HepG2 (cell line): ENCODE measurements at regions not wholly inside any gene's neighbourhood (a gene's known extent, or its start where the extent isn't known, plus 50 kb on each side); places are given as distances from the start of the nearest gene placed in this dataset.

ENCODE experiments used
- ATAC-seq: fragments of 200-7000 bp; cut with Tn5 transposase; 3 replicates; pipeline ENCODE4 v1.9.1; 2020; ENCODE audit warnings: mild to moderate bottlenecking, moderate library complexity
- BruUV-seq: library from RNA; stranded (reverse); fragments of 400-500 nt; replicated peaks from 2 replicates; lab custom pipeline; 2021; lab: Mats Ljungman, UMichigan
- CTCF ChIA-PET: fragments of 300-600 bp; formaldehyde crosslinking; extraction: SDS; loops from one replicate; lab custom pipeline; 2021; ENCODE audit warnings: low total read pairs, inconsistent platforms, low intra/inter-chr PET ratio; lab: Yijun Ruan, JAX
- POLR2A ChIA-PET: fragments of 350-600 bp; sonication (Branson Sonifier 250); formaldehyde crosslinking; loops from one replicate; lab custom pipeline; 2020; ENCODE audit warnings: antibody characterized with exemption, inconsistent platforms; lab: Yijun Ruan, JAX
- DNase-seq: peaks from one replicate; pipeline ENCODE4 v3.0.0-alpha.2; 2015; ENCODE audit warnings: low spot score
- FAIRE-seq: peaks from 3 replicates; lab custom pipeline; 2011; peaks lifted over from hg19 to GRCh38; lab: Jason Lieb, UNC
- H2AFZ ChIP-seq: one replicate; pipeline ENCODE4 v1.6.1; 2011; ENCODE audit warnings: low read length, inconsistent platforms
- H3K27ac ChIP-seq: fragments of 300-600 bp; 3 replicates; pipeline ENCODE4 v1.8.0; 2011; ENCODE audit warnings: mixed run types, mild to moderate bottlenecking, mixed read lengths, low read length, inconsistent platforms; ENCODE audit not compliant: insufficient read depth; ENCODE audit errors: extremely low read length
- H3K27me3 ChIP-seq, 2 experiments: fragments of 200-600 bp in 1 of 2; 2 replicates in 1 of 2; 3 replicates in 1 of 2; pipeline versions ENCODE4 v1.6.0 to v1.8.0; 2011; ENCODE audit warnings: low read length in 2 of 2, mild to moderate bottlenecking in 2 of 2, moderate library complexity in 2 of 2, inconsistent platforms in 1 of 2; ENCODE audit not compliant: insufficient read depth in 2 of 2, control insufficient read depth in 1 of 2
- H3K36me3 ChIP-seq, 2 experiments: fragments of 200-600 bp in 1 of 2; replicated peaks in 1 of 2; 2 replicates in 1 of 2; 3 replicates in 1 of 2; pipeline versions ENCODE4 v1.5.1 to v1.8.0; 2011; ENCODE audit warnings: low read length in 2 of 2, inconsistent platforms in 1 of 2; ENCODE audit not compliant: insufficient read depth in 2 of 2, control insufficient read depth in 1 of 2
- H3K4me1 ChIP-seq: 2 replicates; pipeline ENCODE4 v1.5.1; 2012; ENCODE audit warnings: low read length, inconsistent platforms; ENCODE audit not compliant: insufficient read depth
- H3K4me2 ChIP-seq: 2 replicates; pipeline ENCODE4 v1.6.0; 2011; ENCODE audit warnings: low read depth, low read length, inconsistent platforms
- H3K4me3 ChIP-seq, 3 experiments: fragments of 200-600 bp in 1 of 3; sonication (generic), shearing (Covaris generic) in 1 of 3; replicated peaks in 1 of 3; 2 replicates each; pipeline ENCODE4 v1.5.1; 2011 to 2016; ENCODE audit warnings: low read length in 3 of 3, inconsistent platforms in 2 of 3, low read depth in 2 of 3, mild to moderate bottlenecking in 2 of 3, control low read depth in 1 of 3, mixed read lengths in 1 of 3; ENCODE audit not compliant: insufficient read depth in 1 of 3
- H3K79me2 ChIP-seq: one replicate; pipeline ENCODE4 v1.6.1; 2011; ENCODE audit warnings: low read length, inconsistent platforms; ENCODE audit not compliant: insufficient read depth
- H3K9ac ChIP-seq: 2 replicates; pipeline ENCODE4 v1.6.0; 2011; ENCODE audit warnings: mild to moderate bottlenecking, low read depth, low read length, inconsistent platforms; ENCODE audit not compliant: insufficient read depth
- H3K9me3 ChIP-seq: 2 replicates; pipeline ENCODE4 v1.5.1; 2012; ENCODE audit warnings: mild to moderate bottlenecking, low read length
- H4K20me1 ChIP-seq: 2 replicates; pipeline ENCODE4 v1.6.0; 2011; ENCODE audit warnings: inconsistent platforms, mild to moderate bottlenecking, low read length, moderate library complexity; ENCODE audit not compliant: insufficient read depth
- CREBL2 ChIP-seq: sonication (generic); formaldehyde crosslinking; IDR thresholded peaks from 2 replicates; pipeline ENCODE4 v1.8.1; 2023; ENCODE audit warnings: missing genetic modification reagents, mild to moderate bottlenecking, borderline replicate concordance
- ELF3 ChIP-seq: IDR thresholded peaks from 2 replicates; pipeline ENCODE4 v1.6.1; 2016; ENCODE audit warnings: missing genetic modification reagents, missing compliant biosample characterization
- FOXC1 ChIP-seq: sonication (generic); formaldehyde crosslinking; IDR thresholded peaks from 2 replicates; pipeline ENCODE4 v1.8.0; 2022; ENCODE audit warnings: mild to moderate bottlenecking, missing genetic modification reagents, borderline replicate concordance
- GLI4 ChIP-seq: sonication (generic); formaldehyde crosslinking; IDR thresholded peaks from 2 replicates; pipeline ENCODE4 v1.5.1; 2020; ENCODE audit warnings: missing genetic modification reagents, mild to moderate bottlenecking, moderate library complexity, borderline replicate concordance
- MLLT10 ChIP-seq: sonication (generic); formaldehyde crosslinking; IDR thresholded peaks from 2 replicates; pipeline ENCODE4 v1.4.0; 2020; ENCODE audit warnings: missing genetic modification reagents
- MXD4 ChIP-seq: IDR thresholded peaks from 2 replicates; pipeline ENCODE4 v1.6.1; 2016; ENCODE audit warnings: mild to moderate bottlenecking, missing biosample characterization, missing genetic modification reagents
- MXI1 ChIP-seq: IDR thresholded peaks from 3 replicates; pipeline ENCODE4 v1.6.1; 2012; ENCODE audit warnings: low read depth, low read length, inconsistent platforms, borderline replicate concordance
- MYC ChIP-seq: sonication (generic); formaldehyde crosslinking; IDR thresholded peaks from 2 replicates; pipeline ENCODE4 v1.9.0; 2021; ENCODE audit warnings: missing genetic modification reagents, borderline replicate concordance
- RFX3 ChIP-seq: IDR thresholded peaks from 2 replicates; pipeline ENCODE4 v1.6.1; 2016; ENCODE audit warnings: missing biosample characterization, missing genetic modification reagents
- SAP130 ChIP-seq: IDR thresholded peaks from 2 replicates; pipeline ENCODE4 v1.6.1; 2016; ENCODE audit warnings: low read depth
- SOX6 ChIP-seq, 2 experiments: fragments of 450-650 bp in 1 of 2; sonication (generic) in 1 of 2; formaldehyde crosslinking in 1 of 2; IDR thresholded peaks; 2 replicates each; pipeline versions ENCODE4 v1.4.0 to v1.6.1; 2017 to 2020; ENCODE audit warnings: antibody characterized with exemption in 1 of 2, mild to moderate bottlenecking in 1 of 2, missing genetic modification reagents in 1 of 2
- SUZ12 ChIP-seq: fragments of 150-350 bp; IDR thresholded peaks from 2 replicates; pipeline ENCODE4 v1.6.1; 2014; ENCODE audit warnings: low read depth, low read length
- U2AF1 ChIP-seq: fragments of 200-400 bp; formaldehyde crosslinking; optimal IDR thresholded peaks from 2 replicates; pipeline ENCODE3; 2017; ENCODE audit warnings: mild to moderate bottlenecking, low read depth, low read length
- ZBTB8A ChIP-seq: sonication (generic); formaldehyde crosslinking; IDR thresholded peaks from 2 replicates; pipeline ENCODE4 v1.4.0; 2020; ENCODE audit warnings: mild to moderate bottlenecking, low read depth, missing genetic modification reagents, borderline replicate concordance
- ZFX ChIP-seq: sonication (generic); formaldehyde crosslinking; IDR thresholded peaks from 2 replicates; pipeline ENCODE4 v1.4.0; 2020; ENCODE audit warnings: mild to moderate bottlenecking, low read depth, missing genetic modification reagents, moderate library complexity
- ZHX2 ChIP-seq, 2 experiments: sonication (generic) in 1 of 2; formaldehyde crosslinking in 1 of 2; IDR thresholded peaks; 2 replicates each; pipeline versions ENCODE4 v1.6.1 to v1.9.0; 2014 to 2022; ENCODE audit warnings: antibody characterized with exemption in 1 of 2, borderline replicate concordance in 1 of 2, inconsistent platforms in 1 of 2, low read depth in 1 of 2, missing genetic modification reagents in 1 of 2
- ZNF350 ChIP-seq: sonication (generic); formaldehyde crosslinking; IDR thresholded peaks from 2 replicates; pipeline ENCODE4 v1.4.0; 2020; ENCODE audit warnings: mild to moderate bottlenecking, low read depth, missing genetic modification reagents, borderline replicate concordance
- ZNF552 ChIP-seq: sonication (generic); formaldehyde crosslinking; IDR thresholded peaks from 2 replicates; pipeline ENCODE4 v1.9.0; 2022; ENCODE audit warnings: missing genetic modification reagents, mild to moderate bottlenecking, borderline replicate concordance
- ZNF782 ChIP-seq: sonication (generic); formaldehyde crosslinking; IDR thresholded peaks from 2 replicates; pipeline ENCODE4 v1.4.0; 2020; ENCODE audit warnings: missing genetic modification reagents, mild to moderate bottlenecking, borderline replicate concordance
- ZNF839 ChIP-seq: sonication (generic); formaldehyde crosslinking; IDR thresholded peaks from 2 replicates; pipeline ENCODE4 v1.4.0; 2020; ENCODE audit warnings: missing genetic modification reagents, mild to moderate bottlenecking, borderline replicate concordance
- WGBS: methylation state at CpG from one replicate; pipeline ENCODE4 v1.1.6; 2017; ENCODE audit warnings: low lambda C conversion rate; 5-methylcytosine and 5-hydroxymethylcytosine counted together
- in situ Hi-C: cut with HindIII; loops from 2 replicates; pipeline ENCODE4 v1.10.0; 2017; ENCODE audit warnings: low pct_unique_long_range_greater_than_20kb; ENCODE audit not compliant: extremely low pct_ligation_motif_present
- intact Hi-C: fragments of 100-400 bp; cut with micrococcal nuclease; formaldehyde crosslinking; loops from one replicate; pipeline ENCODE4 v1.10.0; 2022; ENCODE audit not compliant: unreplicated experiment

GRCh38 chr2:17056236-17056635 is 390.6 kb upstream of the CYRIA start:
- no peaks in the 10 kb centered on the region for H3K27me3 ChIP-seq
- no peaks in the 10 kb centered on the region for H3K4me1 ChIP-seq
- DNase-seq (no peak), ATAC-seq (no peak), FAIRE-seq (no peak)
- no peak overlapping the region for H2AFZ ChIP-seq
- ChIA-PET CTCF (no interaction called here), POLR2A (no interaction called here)
- intact Hi-C loops (no loop called here), in situ Hi-C loops (no loop called here)
- no peaks in the 10 kb centered on the region for H3K79me2 ChIP-seq
- H3K4me2 ChIP-seq, result no peak overlapping the region
- WGBS, result 16% methylated on average over 4 of the region's 4 CpGs
- no peaks in the 10 kb centered on the region for H3K9me3 ChIP-seq
- H3K27ac ChIP-seq, result no peak overlapping the region
- H3K9ac ChIP-seq, result no peak overlapping the region
- H3K36me3 ChIP-seq, result no peaks in the 10 kb centered on the region
- H4K20me1 ChIP-seq, result no peaks in the 10 kb centered on the region
- H3K4me3 ChIP-seq, result no peak overlapping the region
- no TSS peak for BruUV-seq
- TF ChIP-seq ZNF839 (no peak), RFX3 (CRISPR knock-in tag) (no peak), ZNF782 (no peak), MXI1 (no peak), SAP130 (CRISPR knock-in tag) (no peak), GLI4 (CRISPR knock-in tag) (no peak), MLLT10 (no peak), ZBTB8A (CRISPR knock-in tag) (no peak), CREBL2 (no peak), U2AF1 (no peak), ZNF552 (CRISPR knock-in tag) (no peak), ZHX2 (IDR thresholded peaks at IDR 0.05; ENCODE audit: low read depth) (no peak), ZHX2 (CRISPR knock-in tag; IDR thresholded peaks at IDR 0.05; ENCODE audit: borderline replicate concordance) (no peak), ZFX (CRISPR knock-in tag) (no peak), FOXC1 (CRISPR knock-in tag) (no peak), SUZ12 (no peak), ZNF350 (CRISPR knock-in tag) (no peak), ELF3 (CRISPR knock-in tag) (no peak), MXD4 (no peak), MYC (CRISPR knock-in tag) (no peak), SOX6 (IDR thresholded peaks at IDR 0.05) (no peak), SOX6 (CRISPR knock-in tag; IDR thresholded peaks at IDR 0.05) (no peak)
